GM21717 (cell line): ENCODE measurements at regions not wholly inside any gene's neighbourhood (a gene's known extent, or its start where the extent isn't known, plus 50 kb on each side); places are given as distances from the start of the nearest gene placed in this dataset.

Experiments
- ATAC-seq: cut with Tn5 transposase; IDR thresholded peaks from one replicate; pipeline ENCODE4 v1.9.1; 2021; ENCODE audit warnings: mild to moderate bottlenecking, moderate library complexity; ENCODE audit not compliant: unreplicated experiment

GRCh38 chr2:45337481-45337880 is 273.6 kb downstream of the SRBD1 start:
- no peak for ATAC-seq

- ATAC-seq, result no peak
Observed at GRCh38 chr2:45334205-45334604, 276.9 kb downstream of the SRBD1 start.

- ATAC-seq, result no peak
Observed at GRCh38 chr2:45332567-45332966, 278.5 kb downstream of the SRBD1 start.

- ATAC-seq, result no peak
Observed at GRCh38 chr2:45332094-45332493, 279.0 kb downstream of the SRBD1 start.

- ATAC-seq, result no peak
Observed at GRCh38 chr2:45331410-45331786, 279.7 kb downstream of the SRBD1 start.

- ATAC-seq, result no peak
Observed at GRCh38 chr2:45330637-45331409, 280.2 kb downstream of the SRBD1 start.

- ATAC-seq, result no peak
Observed at GRCh38 chr2:45330108-45330507, 281.0 kb downstream of the SRBD1 start.

GRCh38 chr2:45329045-45329677 is 281.9 kb downstream of the SRBD1 start:
- no peak for ATAC-seq

GRCh38 chr2:45328264-45328870 is 282.7 kb downstream of the SRBD1 start:
- no peak for ATAC-seq

GRCh38 chr2:45323344-45323743 is 287.7 kb downstream of the SRBD1 start:
- no peak for ATAC-seq

- no peak for ATAC-seq
Observed at GRCh38 chr2:45320956-45321355, 290.1 kb downstream of the SRBD1 start.

GRCh38 chr2:45319683-45320455 is 291.2 kb downstream of the SRBD1 start:
- no peak for ATAC-seq

GRCh38 chr2:45318686-45319085 is 292.4 kb downstream of the SRBD1 start:
- ATAC-seq, result no peak

GRCh38 chr2:45316576-45317338 is 294.3 kb downstream of the SRBD1 start:
- ATAC-seq, result no peak

GRCh38 chr2:45315861-45316260 is 295.2 kb downstream of the SRBD1 start:
- ATAC-seq, result no peak

GRCh38 chr2:45312275-45312674 is 298.8 kb downstream of the SRBD1 start:
- ATAC-seq, result no peak

GRCh38 chr2:45311559-45311958 is 299.5 kb downstream of the SRBD1 start:
- ATAC-seq, result no peak

- ATAC-seq, result no peak
Observed at GRCh38 chr2:45307147-45307546, 297.9 kb upstream of the SIX2 start.

- ATAC-seq, result no peak
Observed at GRCh38 chr2:45305599-45305998, 296.3 kb upstream of the SIX2 start.

- no peak for ATAC-seq
Observed at GRCh38 chr2:45303417-45304202, 294.4 kb upstream of the SIX2 start.
